ENCODE measurements at regions not wholly inside any gene's neighbourhood (a gene's known extent, or its start where the extent isn't known, plus 50 kb on each side); places are given as distances from the start of the nearest gene placed in this dataset.
A peak's percentile ranks its signal among the peaks of the same experiment; 100 is the strongest.

DNA sequence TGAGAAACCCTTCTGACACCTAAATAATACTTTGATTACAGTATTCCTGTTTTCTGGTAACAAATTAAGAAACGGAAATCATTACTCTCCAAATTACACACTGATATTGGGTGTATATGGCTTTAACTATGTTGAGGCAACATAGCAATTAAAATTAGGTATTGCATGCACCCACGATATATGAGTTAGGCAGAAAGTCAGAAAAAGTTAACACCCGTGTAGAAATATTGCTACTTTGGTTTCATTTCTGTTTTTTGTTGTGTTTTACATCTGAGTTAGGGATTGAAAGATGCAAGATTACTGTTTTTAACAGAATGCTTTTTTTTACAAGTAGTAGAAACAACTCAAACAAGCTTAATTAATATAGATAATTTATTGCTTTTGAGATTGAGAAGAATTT lies 327.8 kb downstream of the GBE1 start:
- Histone ChIP-seq H3K27me3 (no peaks in the 10 kb centered on the region), H3K4me1 (no peaks in the 10 kb centered on the region), H3K4me3 (no peak overlapping the region), H3K27ac (no peak overlapping the region), H3K36me3 (no peaks in the 10 kb centered on the region), H3K9me3 (no peaks in the 10 kb centered on the region)
- WGBS, 2 donors, result 63 to 68% methylated on average over 3 of the region's 3 CpGs
- TF ChIP-seq, protein P1, sequence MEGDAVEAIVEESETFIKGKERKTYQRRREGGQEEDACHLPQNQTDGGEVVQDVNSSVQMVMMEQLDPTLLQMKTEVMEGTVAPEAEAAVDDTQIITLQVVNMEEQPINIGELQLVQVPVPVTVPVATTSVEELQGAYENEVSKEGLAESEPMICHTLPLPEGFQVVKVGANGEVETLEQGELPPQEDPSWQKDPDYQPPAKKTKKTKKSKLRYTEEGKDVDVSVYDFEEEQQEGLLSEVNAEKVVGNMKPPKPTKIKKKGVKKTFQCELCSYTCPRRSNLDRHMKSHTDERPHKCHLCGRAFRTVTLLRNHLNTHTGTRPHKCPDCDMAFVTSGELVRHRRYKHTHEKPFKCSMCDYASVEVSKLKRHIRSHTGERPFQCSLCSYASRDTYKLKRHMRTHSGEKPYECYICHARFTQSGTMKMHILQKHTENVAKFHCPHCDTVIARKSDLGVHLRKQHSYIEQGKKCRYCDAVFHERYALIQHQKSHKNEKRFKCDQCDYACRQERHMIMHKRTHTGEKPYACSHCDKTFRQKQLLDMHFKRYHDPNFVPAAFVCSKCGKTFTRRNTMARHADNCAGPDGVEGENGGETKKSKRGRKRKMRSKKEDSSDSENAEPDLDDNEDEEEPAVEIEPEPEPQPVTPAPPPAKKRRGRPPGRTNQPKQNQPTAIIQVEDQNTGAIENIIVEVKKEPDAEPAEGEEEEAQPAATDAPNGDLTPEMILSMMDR (IDR thresholded peaks at IDR 0.05), result no peak
- no peak for TF ChIP-seq EP300 (IDR thresholded peaks at IDR 0.05)
- no peak for TF ChIP-seq POLR2A (IDR thresholded peaks at IDR 0.05)
- no peak for DNase-seq (ENCODE audit: low spot score in 2 of 2)

DNA sequence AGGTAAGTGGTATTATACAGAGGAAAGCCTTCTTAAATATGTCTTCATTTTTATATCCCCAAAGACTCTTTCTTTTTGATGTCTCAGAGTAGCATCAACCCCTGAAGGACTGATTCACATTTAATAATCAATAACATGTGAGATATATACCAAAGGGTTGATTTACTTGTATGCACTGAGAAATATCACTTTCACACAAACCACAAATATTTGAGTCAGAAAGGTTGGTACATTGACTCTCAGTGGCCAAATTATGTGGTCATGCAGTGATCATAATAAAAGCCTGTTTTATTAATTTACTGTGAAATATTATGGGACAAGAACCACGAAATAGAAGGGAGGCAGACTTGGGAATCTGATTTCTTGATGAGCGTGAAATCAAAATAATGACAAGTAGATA lies 329.0 kb downstream of the GBE1 start:
- Histone ChIP-seq H3K4me3 (no peak overlapping the region), H3K27ac (no peak overlapping the region), H3K4me1 (no peaks in the 10 kb centered on the region), H3K36me3 (no peaks in the 10 kb centered on the region), H3K27me3 (no peaks in the 10 kb centered on the region), H3K9me3 (no peaks in the 10 kb centered on the region)
- DNase-seq (ENCODE audit: low spot score in 2 of 2), result no peak
- TF ChIP-seq EP300 (IDR thresholded peaks at IDR 0.05), result no peak
- TF ChIP-seq, protein P1 (IDR thresholded peaks at IDR 0.05), result no peak
- no peak for TF ChIP-seq POLR2A (IDR thresholded peaks at IDR 0.05)
- 90 to 94% methylated on average over 2 of the region's 2 CpGs for WGBS, 2 donors

DNA sequence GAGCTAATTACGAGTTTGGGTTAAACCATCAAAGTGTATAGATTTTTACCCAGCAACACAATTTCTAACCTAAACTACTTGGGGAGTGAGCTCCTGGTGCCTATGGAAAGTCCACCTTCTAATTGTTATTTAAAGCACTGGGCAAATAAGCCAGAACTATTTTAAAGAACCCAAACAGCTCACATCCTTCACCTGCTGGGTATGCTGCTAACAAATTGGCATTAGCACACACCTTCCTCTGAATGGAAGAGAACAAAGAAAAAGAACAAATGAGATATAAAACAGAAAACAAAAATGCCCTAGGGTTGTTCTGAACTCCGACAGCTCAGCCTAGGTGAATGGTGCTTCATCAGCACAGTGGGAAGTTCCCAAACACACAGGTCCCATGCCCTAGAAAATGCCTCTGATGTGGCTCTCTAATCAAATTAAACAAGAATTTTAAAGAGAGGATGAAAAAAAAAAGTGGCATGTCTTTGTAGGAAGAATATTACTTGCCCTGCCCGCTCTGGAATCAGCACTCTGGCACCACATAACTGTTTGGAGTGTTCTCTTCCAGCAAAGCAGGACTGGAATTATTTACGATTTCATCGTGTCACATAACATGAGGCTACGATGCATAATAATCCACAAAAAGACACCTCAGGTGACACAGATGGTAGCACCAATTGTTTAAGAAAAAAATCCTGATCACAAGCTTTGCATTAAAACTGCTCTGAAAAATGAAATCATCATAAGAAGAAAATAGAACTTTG lies 334.4 kb downstream of the GBE1 start:
- WGBS, 2 donors, result 83 to 84% methylated on average over 6 of the region's 6 CpGs
- no peak overlapping the region for H3K4me3 ChIP-seq
- no peaks in the 10 kb centered on the region for H3K27me3 ChIP-seq
- no peak for TF ChIP-seq EP300 (IDR thresholded peaks at IDR 0.05)
- TF ChIP-seq, protein P1 (IDR thresholded peaks at IDR 0.05), result no peak
- no peak for TF ChIP-seq POLR2A (IDR thresholded peaks at IDR 0.05)
- no peaks in the 10 kb centered on the region for H3K9me3 ChIP-seq
- H3K4me1 ChIP-seq, result no peaks in the 10 kb centered on the region
- H3K36me3 ChIP-seq, result no peaks in the 10 kb centered on the region
- DNase-seq (ENCODE audit: low spot score in 2 of 2), result no peak
- no peak overlapping the region for H3K27ac ChIP-seq

DNA sequence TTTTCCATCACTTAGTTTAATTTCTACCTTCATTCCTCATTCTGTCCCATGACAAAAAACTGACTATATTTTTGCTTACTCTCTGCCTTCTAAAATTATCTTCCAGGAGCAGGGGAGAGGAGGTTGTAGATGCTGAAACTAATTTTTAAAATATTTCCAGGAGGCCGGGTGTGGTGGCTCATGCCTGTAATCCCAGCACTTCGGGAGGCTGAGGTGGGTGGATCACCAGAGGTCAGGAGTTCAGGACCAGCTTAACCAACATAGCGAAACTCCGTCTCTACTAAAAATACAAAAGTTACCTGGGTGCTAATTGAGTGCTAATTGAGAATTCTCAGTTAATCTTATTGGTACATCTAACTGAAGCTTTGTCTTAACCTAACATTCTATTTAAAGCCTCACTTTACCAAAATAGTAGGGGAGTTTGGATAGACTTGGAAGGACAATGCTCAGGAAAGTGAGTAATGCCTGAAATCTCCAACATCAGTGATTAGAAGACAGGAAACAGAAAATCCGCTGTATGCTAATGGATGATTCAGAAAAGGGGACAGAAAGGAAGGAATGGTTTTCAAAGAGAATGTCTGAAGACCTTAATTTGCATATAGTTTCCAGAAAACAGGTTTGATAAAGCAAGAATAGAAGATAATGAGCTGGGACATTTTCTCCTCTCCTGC lies 336.1 kb downstream of the GBE1 start:
- H3K27me3 ChIP-seq, result no peaks in the 10 kb centered on the region
- no peak overlapping the region for H3K4me3 ChIP-seq
- no peak for DNase-seq (ENCODE audit: low spot score in 2 of 2)
- no peaks in the 10 kb centered on the region for H3K9me3 ChIP-seq
- H3K4me1 ChIP-seq, result no peaks in the 10 kb centered on the region
- TF ChIP-seq, protein P1 (IDR thresholded peaks at IDR 0.05), result no peak
- TF ChIP-seq POLR2A (IDR thresholded peaks at IDR 0.05), result no peak
- 73 to 77% methylated on average over 5 of the region's 5 CpGs for WGBS, 2 donors
- H3K27ac ChIP-seq, result no peak overlapping the region
- H3K36me3 ChIP-seq, result no peaks in the 10 kb centered on the region

DNA sequence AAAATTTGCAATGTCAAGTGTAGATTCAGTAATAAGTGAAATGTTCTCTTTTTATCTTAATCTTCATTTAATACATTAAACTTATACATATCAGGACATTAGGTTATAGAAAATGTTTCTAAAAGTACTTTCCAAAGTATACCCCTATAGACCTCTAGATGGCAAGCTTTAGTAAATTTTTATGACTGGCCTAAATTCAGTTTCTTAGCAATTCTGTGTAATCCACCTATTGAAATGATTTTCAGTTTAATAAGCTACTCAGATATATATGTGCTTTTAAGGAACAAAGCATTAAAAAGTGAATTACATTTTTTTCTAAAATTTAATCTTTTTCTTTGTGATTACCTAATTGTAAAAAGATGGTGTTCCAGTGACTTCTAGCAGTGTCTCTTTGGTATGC lies 342.2 kb downstream of the GBE1 start:
- no peak overlapping the region for H3K27ac ChIP-seq
- H3K4me1 ChIP-seq, result no peaks in the 10 kb centered on the region
- no peaks in the 10 kb centered on the region for H3K27me3 ChIP-seq
- no peak for TF ChIP-seq POLR2A (IDR thresholded peaks at IDR 0.05)
- TF ChIP-seq, protein P1 (IDR thresholded peaks at IDR 0.05), result peak in 4 of 5 experiments; percentile 18 to 35 (median 26)
- TF ChIP-seq EP300 (IDR thresholded peaks at IDR 0.05), result no peak
- no peaks in the 10 kb centered on the region for H3K36me3 ChIP-seq
- no peaks in the 10 kb centered on the region for H3K9me3 ChIP-seq
- DNase-seq (ENCODE audit: low spot score in 2 of 2), result no peak
- no peak overlapping the region for H3K4me3 ChIP-seq

All from tibial nerve (tissue), 4 donors.